ENCODE measurements at regions not wholly inside any gene's neighbourhood (a gene's known extent, or its start where the extent isn't known, plus 50 kb on each side); places are given as distances from the start of the nearest gene placed in this dataset.

DNA sequence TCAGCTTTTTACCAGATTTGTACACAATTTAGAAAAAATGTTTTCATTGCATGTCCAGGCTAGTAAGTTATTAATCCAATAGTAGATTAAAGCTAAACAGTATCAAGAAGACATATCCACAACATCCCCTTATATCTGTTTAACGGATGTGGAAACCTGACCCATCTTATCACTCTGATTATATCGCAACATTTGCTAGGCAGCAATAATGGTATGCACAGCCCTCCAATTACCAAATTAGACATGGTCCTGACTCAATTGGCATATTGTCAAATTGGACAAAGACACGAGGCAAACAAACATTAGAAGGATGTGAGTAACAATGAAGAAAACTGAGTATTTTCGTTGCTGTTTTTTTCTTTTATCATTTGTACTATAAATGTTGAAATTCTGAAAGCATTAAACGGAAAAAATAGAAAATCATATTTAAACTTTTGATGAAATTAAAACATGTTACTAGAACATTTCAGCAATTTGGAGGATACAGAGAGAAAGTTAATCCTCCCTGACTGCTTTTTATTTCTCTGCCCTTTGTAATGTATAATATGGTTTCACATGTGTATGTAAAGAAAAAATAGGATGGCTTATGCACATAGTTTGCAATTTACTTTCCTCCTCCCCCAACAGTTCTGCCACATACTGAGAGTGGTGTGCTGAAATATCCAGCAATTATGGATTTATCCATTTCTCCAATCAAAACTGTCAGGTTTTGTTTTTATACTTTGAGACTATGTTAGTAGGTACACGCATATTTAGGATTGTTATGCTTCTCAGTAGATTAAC is 633.7 kb downstream of the ZIC1 start:
- no peaks in the 10 kb centered on the region for H3K27me3 ChIP-seq (ENCODE audit: insufficient read depth, poor library complexity, severe bottlenecking)
- no peak for DNase-seq (ENCODE audit: low read depth in 1 of 2, low spot score in 1 of 2)
- TF ChIP-seq GABPA (IDR thresholded peaks at IDR 0.05; ENCODE audit: low read depth) (no peak), SPI1 (IDR thresholded peaks at IDR 0.05; ENCODE audit: borderline replicate concordance, low read depth) (no peak), POLR2AphosphoS5 (IDR thresholded peaks at IDR 0.05; ENCODE audit: low read depth) (no peak)
- TF ChIP-seq, protein P1, sequence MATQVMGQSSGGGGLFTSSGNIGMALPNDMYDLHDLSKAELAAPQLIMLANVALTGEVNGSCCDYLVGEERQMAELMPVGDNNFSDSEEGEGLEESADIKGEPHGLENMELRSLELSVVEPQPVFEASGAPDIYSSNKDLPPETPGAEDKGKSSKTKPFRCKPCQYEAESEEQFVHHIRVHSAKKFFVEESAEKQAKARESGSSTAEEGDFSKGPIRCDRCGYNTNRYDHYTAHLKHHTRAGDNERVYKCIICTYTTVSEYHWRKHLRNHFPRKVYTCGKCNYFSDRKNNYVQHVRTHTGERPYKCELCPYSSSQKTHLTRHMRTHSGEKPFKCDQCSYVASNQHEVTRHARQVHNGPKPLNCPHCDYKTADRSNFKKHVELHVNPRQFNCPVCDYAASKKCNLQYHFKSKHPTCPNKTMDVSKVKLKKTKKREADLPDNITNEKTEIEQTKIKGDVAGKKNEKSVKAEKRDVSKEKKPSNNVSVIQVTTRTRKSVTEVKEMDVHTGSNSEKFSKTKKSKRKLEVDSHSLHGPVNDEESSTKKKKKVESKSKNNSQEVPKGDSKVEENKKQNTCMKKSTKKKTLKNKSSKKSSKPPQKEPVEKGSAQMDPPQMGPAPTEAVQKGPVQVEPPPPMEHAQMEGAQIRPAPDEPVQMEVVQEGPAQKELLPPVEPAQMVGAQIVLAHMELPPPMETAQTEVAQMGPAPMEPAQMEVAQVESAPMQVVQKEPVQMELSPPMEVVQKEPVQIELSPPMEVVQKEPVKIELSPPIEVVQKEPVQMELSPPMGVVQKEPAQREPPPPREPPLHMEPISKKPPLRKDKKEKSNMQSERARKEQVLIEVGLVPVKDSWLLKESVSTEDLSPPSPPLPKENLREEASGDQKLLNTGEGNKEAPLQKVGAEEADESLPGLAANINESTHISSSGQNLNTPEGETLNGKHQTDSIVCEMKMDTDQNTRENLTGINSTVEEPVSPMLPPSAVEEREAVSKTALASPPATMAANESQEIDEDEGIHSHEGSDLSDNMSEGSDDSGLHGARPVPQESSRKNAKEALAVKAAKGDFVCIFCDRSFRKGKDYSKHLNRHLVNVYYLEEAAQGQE (IDR thresholded peaks at IDR 0.05; ENCODE audit: insufficient replicate concordance, low read depth), result no peak
- TF ChIP-seq, protein P2, sequence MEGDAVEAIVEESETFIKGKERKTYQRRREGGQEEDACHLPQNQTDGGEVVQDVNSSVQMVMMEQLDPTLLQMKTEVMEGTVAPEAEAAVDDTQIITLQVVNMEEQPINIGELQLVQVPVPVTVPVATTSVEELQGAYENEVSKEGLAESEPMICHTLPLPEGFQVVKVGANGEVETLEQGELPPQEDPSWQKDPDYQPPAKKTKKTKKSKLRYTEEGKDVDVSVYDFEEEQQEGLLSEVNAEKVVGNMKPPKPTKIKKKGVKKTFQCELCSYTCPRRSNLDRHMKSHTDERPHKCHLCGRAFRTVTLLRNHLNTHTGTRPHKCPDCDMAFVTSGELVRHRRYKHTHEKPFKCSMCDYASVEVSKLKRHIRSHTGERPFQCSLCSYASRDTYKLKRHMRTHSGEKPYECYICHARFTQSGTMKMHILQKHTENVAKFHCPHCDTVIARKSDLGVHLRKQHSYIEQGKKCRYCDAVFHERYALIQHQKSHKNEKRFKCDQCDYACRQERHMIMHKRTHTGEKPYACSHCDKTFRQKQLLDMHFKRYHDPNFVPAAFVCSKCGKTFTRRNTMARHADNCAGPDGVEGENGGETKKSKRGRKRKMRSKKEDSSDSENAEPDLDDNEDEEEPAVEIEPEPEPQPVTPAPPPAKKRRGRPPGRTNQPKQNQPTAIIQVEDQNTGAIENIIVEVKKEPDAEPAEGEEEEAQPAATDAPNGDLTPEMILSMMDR (IDR thresholded peaks at IDR 0.05; ENCODE audit: insufficient read depth, low read length), result no peak

DNA sequence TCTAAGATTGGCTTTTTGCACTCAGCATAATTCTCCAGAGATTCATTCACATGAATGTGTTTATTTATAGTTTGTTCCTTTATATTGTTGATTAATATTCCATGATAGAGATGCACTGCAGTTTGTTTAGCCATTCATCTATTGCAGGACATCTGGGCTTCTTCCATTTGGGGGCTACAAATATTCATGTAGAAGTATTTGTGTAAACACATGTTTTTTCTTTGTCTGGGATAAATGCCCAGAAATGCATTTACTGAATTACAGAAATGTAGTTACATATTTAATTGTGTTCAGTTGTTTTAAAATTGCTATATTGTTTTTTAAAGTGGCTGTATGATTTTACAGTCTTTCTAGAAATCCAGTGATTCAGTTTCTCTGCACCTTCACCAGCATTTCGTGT is 635.0 kb downstream of the ZIC1 start:
- Histone ChIP-seq H3K4me3 (replicated peaks; ENCODE audit: insufficient read depth, low read length) (no peak overlapping the region), H3K27ac (replicated peaks) (no peak overlapping the region), H3K27me3 (ENCODE audit: insufficient read depth, poor library complexity, severe bottlenecking) (no peaks in the 10 kb centered on the region)
- TF ChIP-seq GABPA (IDR thresholded peaks at IDR 0.05; ENCODE audit: low read depth) (no peak), SPI1 (IDR thresholded peaks at IDR 0.05; ENCODE audit: borderline replicate concordance, low read depth) (no peak), POLR2AphosphoS5 (IDR thresholded peaks at IDR 0.05; ENCODE audit: low read depth) (no peak)
- TF ChIP-seq, protein P1 (IDR thresholded peaks at IDR 0.05; ENCODE audit: insufficient replicate concordance, low read depth), result no peak
- TF ChIP-seq, protein P2 (IDR thresholded peaks at IDR 0.05; ENCODE audit: insufficient read depth, low read length), result no peak
- no peak for DNase-seq (ENCODE audit: low read depth in 1 of 2, low spot score in 1 of 2)

More for the DNA sequence above, 633.7 kb downstream of the ZIC1 start:
- Histone ChIP-seq H3K27ac (replicated peaks) (no peak overlapping the region), H3K4me3 (replicated peaks; ENCODE audit: insufficient read depth, low read length) (no peak overlapping the region)

DNA sequence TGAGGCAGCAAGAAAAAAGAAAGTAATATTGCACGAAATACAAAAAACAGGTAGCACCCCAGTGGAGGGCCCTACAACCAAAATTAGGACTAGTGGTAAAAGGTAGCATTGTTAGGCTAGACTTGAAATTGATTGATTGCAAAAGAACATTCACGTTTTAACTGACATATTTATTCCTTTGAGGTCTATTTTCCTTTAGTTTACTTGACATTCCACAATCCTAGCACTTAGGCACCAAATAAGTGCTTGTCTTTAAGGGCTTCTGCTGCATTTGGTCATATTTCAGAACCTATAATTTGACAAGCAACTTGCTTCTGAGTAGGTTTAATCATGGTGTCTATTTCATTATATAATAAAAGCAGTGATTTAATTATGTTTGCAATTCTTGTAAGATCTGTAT is 642.7 kb upstream of the AGTR1 start:
- H3K27ac ChIP-seq (replicated peaks), result no peak overlapping the region
- DNase-seq (ENCODE audit: low read depth in 1 of 2, low spot score in 1 of 2), result no peak
- no peaks in the 10 kb centered on the region for H3K27me3 ChIP-seq (ENCODE audit: insufficient read depth, poor library complexity, severe bottlenecking)
- TF ChIP-seq, protein P1 (IDR thresholded peaks at IDR 0.05; ENCODE audit: insufficient replicate concordance, low read depth), result no peak
- TF ChIP-seq, protein P2 (IDR thresholded peaks at IDR 0.05; ENCODE audit: insufficient read depth, low read length), result no peak
- TF ChIP-seq GABPA (IDR thresholded peaks at IDR 0.05; ENCODE audit: low read depth), result no peak
- TF ChIP-seq SPI1 (IDR thresholded peaks at IDR 0.05; ENCODE audit: borderline replicate concordance, low read depth), result no peak
- no peak for TF ChIP-seq POLR2AphosphoS5 (IDR thresholded peaks at IDR 0.05; ENCODE audit: low read depth)
- H3K4me3 ChIP-seq (replicated peaks; ENCODE audit: insufficient read depth, low read length), result no peak overlapping the region

Data from HL-60 (cell line).